Lower leg skin (tissue), 3 donors: ENCODE measurements at regions not wholly inside any gene's neighbourhood (a gene's known extent, or its start where the extent isn't known, plus 50 kb on each side); places are given as distances from the start of the nearest gene placed in this dataset.

ENCODE experiments used
- POLR2A ChIP-seq, 2 donors: fragments of 450-650 bp; IDR thresholded peaks; one replicate each; pipeline ENCODE4 v1.6.1; 2016 to 2017; ENCODE audit warnings: antibody characterized with exemption in 2 of 2, mild to moderate bottlenecking in 1 of 2, moderate library complexity in 1 of 2
- TF ChIP-seq, protein P1 (sequence below), 3 donors: fragments of 450-650 bp; IDR thresholded peaks; one replicate each; pipeline ENCODE4 v1.5.1; 2016; ENCODE audit warnings: antibody characterized with exemption in 3 of 3, mild to moderate bottlenecking in 3 of 3, moderate library complexity in 2 of 3

DNA sequence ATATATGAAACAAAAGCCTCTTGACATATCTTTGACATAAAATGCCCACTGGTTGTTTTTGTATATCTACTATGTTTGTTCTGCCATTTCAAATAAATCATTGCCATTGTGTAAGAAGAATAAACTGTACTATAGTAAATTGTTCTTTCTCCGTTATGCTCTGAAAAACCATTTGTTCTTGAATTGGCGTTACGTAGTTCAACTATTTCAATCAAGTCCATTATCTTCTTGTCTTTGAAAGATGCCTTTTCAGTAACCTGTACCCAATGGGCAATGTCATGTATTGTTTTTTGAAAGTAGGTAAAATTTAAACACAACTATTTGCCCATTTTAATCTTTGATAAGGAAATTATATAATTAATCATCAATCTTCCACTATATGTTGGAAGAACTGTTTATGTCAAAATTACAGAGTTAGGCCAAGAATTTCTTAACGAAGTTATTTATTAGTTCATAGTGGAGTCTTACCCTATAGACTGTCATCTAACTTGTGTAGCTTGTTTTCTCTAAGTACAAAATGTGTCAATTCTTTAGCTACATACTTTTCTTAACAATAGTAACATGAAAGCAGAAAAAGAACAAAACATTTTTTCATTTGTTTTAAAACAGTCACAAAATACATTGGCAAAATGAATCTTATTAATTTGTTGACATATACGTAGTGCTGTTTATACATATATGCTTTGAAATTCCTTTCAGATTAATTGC, 294.8 kb downstream of the PTPRC start:
- TF ChIP-seq, protein P1, sequence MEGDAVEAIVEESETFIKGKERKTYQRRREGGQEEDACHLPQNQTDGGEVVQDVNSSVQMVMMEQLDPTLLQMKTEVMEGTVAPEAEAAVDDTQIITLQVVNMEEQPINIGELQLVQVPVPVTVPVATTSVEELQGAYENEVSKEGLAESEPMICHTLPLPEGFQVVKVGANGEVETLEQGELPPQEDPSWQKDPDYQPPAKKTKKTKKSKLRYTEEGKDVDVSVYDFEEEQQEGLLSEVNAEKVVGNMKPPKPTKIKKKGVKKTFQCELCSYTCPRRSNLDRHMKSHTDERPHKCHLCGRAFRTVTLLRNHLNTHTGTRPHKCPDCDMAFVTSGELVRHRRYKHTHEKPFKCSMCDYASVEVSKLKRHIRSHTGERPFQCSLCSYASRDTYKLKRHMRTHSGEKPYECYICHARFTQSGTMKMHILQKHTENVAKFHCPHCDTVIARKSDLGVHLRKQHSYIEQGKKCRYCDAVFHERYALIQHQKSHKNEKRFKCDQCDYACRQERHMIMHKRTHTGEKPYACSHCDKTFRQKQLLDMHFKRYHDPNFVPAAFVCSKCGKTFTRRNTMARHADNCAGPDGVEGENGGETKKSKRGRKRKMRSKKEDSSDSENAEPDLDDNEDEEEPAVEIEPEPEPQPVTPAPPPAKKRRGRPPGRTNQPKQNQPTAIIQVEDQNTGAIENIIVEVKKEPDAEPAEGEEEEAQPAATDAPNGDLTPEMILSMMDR (IDR thresholded peaks at IDR 0.05), result no peak
- TF ChIP-seq POLR2A (IDR thresholded peaks at IDR 0.05), result no peak
